GM12892 (cell line): ENCODE measurements at regions not wholly inside any gene's neighbourhood (a gene's known extent, or its start where the extent isn't known, plus 50 kb on each side); places are given as distances from the start of the nearest gene placed in this dataset.

Experiments used
- DNase-seq: peaks from one replicate; pipeline ENCODE4 v3.0.0; 2011; ENCODE audit not compliant: insufficient read length
- FAIRE-seq: peaks from 2 replicates; lab custom pipeline; 2011; peaks lifted over from hg19 to GRCh38; lab: Jason Lieb, UNC
- POLR2A ChIP-seq: IDR thresholded peaks from 2 replicates; pipeline ENCODE4 v1.6.1; 2011; ENCODE audit warnings: low read depth, low read length, control low read depth
- POLR2AphosphoS5 ChIP-seq: IDR thresholded peaks from 2 replicates; pipeline ENCODE4 v1.6.1; 2011; ENCODE audit warnings: low read depth, low read length, control low read depth
- TAF1 ChIP-seq: IDR thresholded peaks from 2 replicates; pipeline ENCODE4 v1.6.1; 2011; ENCODE audit warnings: low read depth, mild to moderate bottlenecking, control low read depth, low read length, borderline replicate concordance

GRCh38 chrX:45344594-45344993, 143.9 kb upstream of the DIPK2B start:
- TF ChIP-seq POLR2AphosphoS5 (no peak), POLR2A (no peak), TAF1 (no peak)
- FAIRE-seq (no peak), DNase-seq (no peak)

GRCh38 chrX:45329217-45329616, 128.5 kb upstream of the DIPK2B start:
- FAIRE-seq (no peak), DNase-seq (no peak)
- TF ChIP-seq TAF1: no peak
- TF ChIP-seq POLR2AphosphoS5: no peak
- no peak for TF ChIP-seq POLR2A

GRCh38 chrX:45324941-45325340, 124.3 kb upstream of the DIPK2B start:
- no peak for FAIRE-seq
- DNase-seq: no peak

GRCh38 chrX:45323387-45323786, 122.7 kb upstream of the DIPK2B start:
- FAIRE-seq: no peak
- DNase-seq: no peak

More at GRCh38 chrX:45324941-45325340, 124.3 kb upstream of the DIPK2B start:
- TF ChIP-seq TAF1 (no peak), POLR2A (no peak), POLR2AphosphoS5 (no peak)

GRCh38 chrX:45322820-45323219, 122.1 kb upstream of the DIPK2B start:
- TF ChIP-seq TAF1 (no peak), POLR2A (no peak), POLR2AphosphoS5 (no peak)
- no peak for DNase-seq
- FAIRE-seq: no peak

More at GRCh38 chrX:45323387-45323786, 122.7 kb upstream of the DIPK2B start:
- TF ChIP-seq TAF1 (no peak), POLR2A (no peak), POLR2AphosphoS5 (no peak)

GRCh38 chrX:45322382-45322781, 121.7 kb upstream of the DIPK2B start:
- DNase-seq (no peak), FAIRE-seq (no peak)
- no peak for TF ChIP-seq POLR2AphosphoS5
- TF ChIP-seq POLR2A: no peak

- no peak for DNase-seq
- FAIRE-seq: no peak
- TF ChIP-seq POLR2AphosphoS5 (no peak), TAF1 (no peak), POLR2A (no peak)
Measured at GRCh38 chrX:45320191-45320590, 119.5 kb upstream of the DIPK2B start.

- DNase-seq (no peak), FAIRE-seq (no peak)
- no peak for TF ChIP-seq POLR2A
- no peak for TF ChIP-seq POLR2AphosphoS5
- no peak for TF ChIP-seq TAF1
Measured at GRCh38 chrX:45309801-45310200, 109.1 kb upstream of the DIPK2B start.

- no peak for TF ChIP-seq POLR2A
- no peak for TF ChIP-seq TAF1
- no peak for TF ChIP-seq POLR2AphosphoS5
- FAIRE-seq: no peak
- no peak for DNase-seq
Measured at GRCh38 chrX:45309096-45309495, 108.4 kb upstream of the DIPK2B start.

GRCh38 chrX:45306794-45307193, 106.1 kb upstream of the DIPK2B start:
- no peak for DNase-seq
- no peak for TF ChIP-seq POLR2A
- no peak for TF ChIP-seq TAF1
- TF ChIP-seq POLR2AphosphoS5: no peak
- FAIRE-seq: no peak

- DNase-seq (no peak), FAIRE-seq (no peak)
- TF ChIP-seq POLR2AphosphoS5: no peak
- no peak for TF ChIP-seq TAF1
- TF ChIP-seq POLR2A: no peak
Measured at GRCh38 chrX:45300638-45301037, 100.0 kb upstream of the DIPK2B start.

GRCh38 chrX:45295259-45295986, 94.7 kb upstream of the DIPK2B start:
- no peak for FAIRE-seq
- DNase-seq: no peak
- no peak for TF ChIP-seq TAF1

GRCh38 chrX:45274576-45274975, 73.9 kb upstream of the DIPK2B start:
- DNase-seq (no peak), FAIRE-seq (no peak)
- TF ChIP-seq POLR2AphosphoS5: no peak
- TF ChIP-seq POLR2A: no peak
- TF ChIP-seq TAF1: no peak
